K562 (cell line): ENCODE measurements at regions not wholly inside any gene's neighbourhood (a gene's known extent, or its start where the extent isn't known, plus 50 kb on each side); places are given as distances from the start of the nearest gene placed in this dataset.

Experiments used
- ATAC-seq: fragments of 200-7000 bp; cut with Tn5 transposase; 3 replicates; pipeline ENCODE4 v1.9.1; 2020; ENCODE audit warnings: moderate library complexity
- BruUV-seq: library from RNA; stranded (reverse); fragments of 400-500 nt; replicated peaks from 2 replicates; lab custom pipeline; 2021; lab: Mats Ljungman, UMichigan
- CTCF ChIA-PET: fragments of 300-600 bp; formaldehyde crosslinking; extraction: SDS; loops from one replicate; lab custom pipeline; 2021; ENCODE audit warnings: low intra/inter-chr PET ratio; lab: Yijun Ruan, JAX
- POLR2A ChIA-PET: fragments of 300-600, 350-650 bp; sonication (Branson Sonifier 250); formaldehyde crosslinking; extraction: SDS; loops from one replicate; lab custom pipeline; 2021; ENCODE audit warnings: antibody characterized with exemption, inconsistent platforms; lab: Yijun Ruan, JAX
- DNase-seq, 4 experiments: peaks; one replicate each; pipeline versions ENCODE4 v3.0.0 to v3.0.0-alpha.2; 2011 to 2018; ENCODE audit warnings: low spot score in 3 of 4, mixed read lengths in 3 of 4; ENCODE audit errors: extremely low read depth in 1 of 4
- FAIRE-seq: peaks from 2 replicates; lab custom pipeline; 2011; peaks lifted over from hg19 to GRCh38; lab: Jason Lieb, UNC
- H2AFZ ChIP-seq: 2 replicates; pipeline ENCODE4 v1.6.0; 2011; ENCODE audit warnings: low read depth, low read length, control low read depth, inconsistent platforms
- H3K27ac ChIP-seq: fragments of 200-600 bp; 3 replicates; pipeline ENCODE4 v1.8.0; 2011; ENCODE audit warnings: low read depth, mild to moderate bottlenecking, control low read depth, inconsistent platforms, low read length, moderate library complexity, mixed read lengths; ENCODE audit errors: extremely low read depth
- H3K27me3 ChIP-seq, 2 experiments: fragments of 300-600 bp in 1 of 2; 2 replicates in 1 of 2; 3 replicates in 1 of 2; pipeline versions ENCODE4 v1.6.0 to v1.8.0; 2011; ENCODE audit warnings: inconsistent platforms in 2 of 2, low read length in 2 of 2, mild to moderate bottlenecking in 1 of 2, mixed read lengths in 1 of 2, moderate library complexity in 1 of 2; ENCODE audit not compliant: control insufficient read depth in 2 of 2, insufficient read depth in 2 of 2
- H3K36me3 ChIP-seq: fragments of 300-600 bp; 3 replicates; pipeline ENCODE4 v1.8.0; 2011; ENCODE audit warnings: mild to moderate bottlenecking, low read length, inconsistent platforms; ENCODE audit not compliant: control insufficient read depth, insufficient read depth
- H3K4me1 ChIP-seq, 2 experiments: fragments of 200-600 bp in 1 of 2; replicated peaks in 1 of 2; 2 replicates in 1 of 2; 3 replicates in 1 of 2; pipeline versions ENCODE4 v1.5.1 to v1.8.0; 2011; ENCODE audit warnings: inconsistent platforms in 2 of 2, low read length in 2 of 2, mild to moderate bottlenecking in 1 of 2, mixed read lengths in 1 of 2, moderate library complexity in 1 of 2; ENCODE audit not compliant: control insufficient read depth in 2 of 2, insufficient read depth in 2 of 2
- H3K4me2 ChIP-seq: 2 replicates; pipeline ENCODE4 v1.6.1; 2011; ENCODE audit warnings: low read length, control low read depth, inconsistent platforms, mixed read lengths; ENCODE audit not compliant: insufficient read depth
- H3K4me3 ChIP-seq: fragments of 200-600 bp; sonication (generic), shearing (Covaris generic); 2 replicates; pipeline ENCODE4 v1.5.1; 2016; ENCODE audit warnings: control low read depth, inconsistent platforms
- H3K79me2 ChIP-seq: fragments of 200-600 bp; 3 replicates; pipeline ENCODE4 v1.8.0; 2011; ENCODE audit warnings: low read length, inconsistent platforms; ENCODE audit not compliant: control insufficient read depth, insufficient read depth
- H3K9ac ChIP-seq, 2 experiments: 2 replicates each; pipeline versions ENCODE4 v1.6.0 to v1.6.1; 2011; ENCODE audit warnings: low read depth in 2 of 2, low read length in 2 of 2, control low read depth in 1 of 2, inconsistent platforms in 1 of 2, mild to moderate bottlenecking in 1 of 2, mixed read lengths in 1 of 2; ENCODE audit not compliant: insufficient read depth in 1 of 2
- H3K9me1 ChIP-seq: one replicate; pipeline ENCODE4 v1.6.0; 2011; ENCODE audit warnings: inconsistent platforms, mild to moderate bottlenecking, low read length, moderate library complexity; ENCODE audit not compliant: control insufficient read depth, insufficient read depth
- H3K9me3 ChIP-seq: replicated peaks from 2 replicates; pipeline ENCODE4 v1.5.1; 2011; ENCODE audit warnings: low read depth, low read length, inconsistent platforms; ENCODE audit not compliant: control insufficient read depth, insufficient read depth
- H4K20me1 ChIP-seq: replicated peaks from 2 replicates; pipeline ENCODE4 v1.6.1; 2011; ENCODE audit warnings: low read length, inconsistent platforms, mixed read lengths; ENCODE audit not compliant: control insufficient read depth, insufficient read depth
- MCM3 ChIP-seq: fragments of 450-650 bp; IDR thresholded peaks from 2 replicates; pipeline ENCODE4 v1.6.1; 2016
- PHB2 ChIP-seq: fragments of 450-650 bp; IDR thresholded peaks from 2 replicates; pipeline ENCODE4 v1.6.1; 2017; ENCODE audit warnings: low read depth
- POLR2AphosphoS5 ChIP-seq: IDR thresholded peaks from 2 replicates; pipeline ENCODE4 v1.6.1; 2011; ENCODE audit warnings: mild to moderate bottlenecking, low read depth, low read length, moderate library complexity; ENCODE audit not compliant: control insufficient read depth, insufficient read depth
- SREBF1 ChIP-seq: fragments of 150-350 bp; IDR thresholded peaks from 2 replicates; pipeline ENCODE4 v1.6.1; 2014; ENCODE audit warnings: antibody characterized with exemption, low read depth, low read length, borderline replicate concordance
- STAT6 ChIP-seq: sonication (generic); formaldehyde crosslinking; IDR thresholded peaks from 2 replicates; pipeline ENCODE4 v1.8.1; 2023; ENCODE audit warnings: mild to moderate bottlenecking, missing genetic modification reagents
- YY1 ChIP-seq, 3 experiments: IDR thresholded peaks; 2 replicates each; pipeline ENCODE4 v1.6.1; 2011; ENCODE audit warnings: low read length in 2 of 3, mild to moderate bottlenecking in 2 of 3, moderate library complexity in 2 of 3, borderline replicate concordance in 1 of 3, control low read depth in 1 of 3, low read depth in 1 of 3; ENCODE audit not compliant: insufficient read depth in 3 of 3, insufficient replicate concordance in 2 of 3, control insufficient read depth in 1 of 3, insufficient read length in 1 of 3; ENCODE audit errors: extremely low read depth in 1 of 3
- ZNF133 ChIP-seq: fragments of 250-450 bp; sonication (Bioruptor Pico); IDR thresholded peaks from 2 replicates; pipeline ENCODE4 v1.4.0; 2020; ENCODE audit warnings: mild to moderate bottlenecking
- ZNF518B ChIP-seq: fragments of 250-450 bp; sonication (Bioruptor Pico); IDR thresholded peaks from 2 replicates; pipeline ENCODE4 v1.5.0; 2021; ENCODE audit warnings: mild to moderate bottlenecking, moderate library complexity
- WGBS: fragments of 100-300 bp; shearing (Covaris generic); methylation state at CpG from one replicate; pipeline ENCODE4 v1.1.6; 2016; ENCODE audit warnings: low coverage, mixed read lengths; ENCODE audit not compliant: insufficient coverage; ENCODE audit errors: missing lambda C conversion rate; 5-methylcytosine and 5-hydroxymethylcytosine counted together
- in situ Hi-C: fragments of 300-500 bp; cut with MboI; formaldehyde crosslinking; loops from 4 replicates; pipeline ENCODE4 v1.15.0; 2018; ENCODE audit warnings: inconsistent platforms, mixed read lengths
- intact Hi-C: fragments of 100-400 bp; cut with micrococcal nuclease; formaldehyde crosslinking; loops from 2 replicates; pipeline ENCODE4 v1.14.2; 2022

GRCh38 chr17:72525225-72526015 is 404.6 kb downstream of the SOX9 start:
- H3K79me2 ChIP-seq, result no peaks in the 10 kb centered on the region
- TF ChIP-seq YY1 (IDR thresholded peaks at IDR 0.05; ENCODE audit: borderline replicate concordance in 1 of 3, control insufficient read depth in 1 of 3, extremely low read depth in 1 of 3, insufficient read depth in 3 of 3, insufficient read length in 1 of 3, insufficient replicate concordance in 2 of 3, low read depth in 1 of 3, low read length in 2 of 3) (no peak), PHB2 (no peak), MCM3 (no peak), STAT6 (CRISPR knock-in tag) (no peak), ZNF133 (no peak), SREBF1 (no peak), ZNF518B (CRISPR knock-in tag) (no peak), POLR2AphosphoS5 (no peak)

More at GRCh38 chr17:72525225-72526015, 404.6 kb downstream of the SOX9 start:
- no peak for FAIRE-seq
- Histone ChIP-seq H3K4me1 (no peaks in the 10 kb centered on the region), H3K4me3 (no peak overlapping the region), H3K27me3 (no peaks in the 10 kb centered on the region), H2AFZ (no peak overlapping the region), H3K4me2 (no peak overlapping the region), H3K9me1 (no peaks in the 10 kb centered on the region), H4K20me1 (no peaks in the 10 kb centered on the region), H3K36me3 (no peaks in the 10 kb centered on the region), H3K9me3 (no peaks in the 10 kb centered on the region), H3K9ac (no peak overlapping the region), H3K27ac (no peak overlapping the region)
- BruUV-seq, result no TSS peak
- DNase-seq, result no peak
- in situ Hi-C loops (no loop called here), intact Hi-C loops (no loop called here)
- ChIA-PET CTCF (no interaction called here), POLR2A (interaction anchor here (0.6 kb wide), 1 partner anchor 31 kb away, joined by 3 read pairs; no protein-coding TSS in a partner anchor)
- 0% methylated on average over 5 of the region's 5 CpGs for WGBS
- ATAC-seq, result no peak
